HL-60 (cell line): ENCODE measurements at regions not wholly inside any gene's neighbourhood (a gene's known extent, or its start where the extent isn't known, plus 50 kb on each side); places are given as distances from the start of the nearest gene placed in this dataset.

Experiments
- CTCF ChIP-seq: IDR thresholded peaks from one replicate; pipeline ENCODE4 v1.5.1; 2011; ENCODE audit warnings: low read length, control low read depth, inconsistent platforms; ENCODE audit not compliant: insufficient read depth
- GABPA ChIP-seq: IDR thresholded peaks from 2 replicates; pipeline ENCODE4 v1.6.1; 2012; ENCODE audit warnings: low read depth
- POLR2AphosphoS5 ChIP-seq: IDR thresholded peaks from 2 replicates; pipeline ENCODE4 v1.6.1; 2012; ENCODE audit warnings: low read depth
- SPI1 ChIP-seq: IDR thresholded peaks from 2 replicates; pipeline ENCODE4 v1.6.1; 2012; ENCODE audit warnings: low read depth, mild to moderate bottlenecking, borderline replicate concordance
- TF ChIP-seq, protein P1 (sequence below): IDR thresholded peaks from 2 replicates; pipeline ENCODE4 v1.6.1; 2012; ENCODE audit warnings: low read depth; ENCODE audit not compliant: insufficient replicate concordance

DNA sequence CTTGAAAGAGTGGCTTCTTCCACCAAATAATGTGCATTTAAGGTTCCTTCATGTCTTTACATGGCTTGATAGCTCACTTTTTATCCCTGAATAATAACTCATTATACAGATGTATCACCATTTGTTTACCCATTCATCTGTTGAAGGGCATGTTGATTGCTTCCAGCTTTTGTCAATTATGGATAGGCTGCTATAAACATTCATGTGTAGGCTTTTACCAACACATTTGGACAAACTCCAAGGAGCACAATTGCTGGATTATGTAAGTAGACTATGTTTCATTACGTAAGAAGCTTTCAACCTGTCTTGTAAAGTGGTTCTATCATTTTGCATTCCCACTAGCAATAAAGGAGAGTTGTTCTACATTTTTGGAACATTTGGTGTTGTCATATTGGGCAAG is 2637.0 kb downstream of the PCDH7 start:
- TF ChIP-seq, protein P1, sequence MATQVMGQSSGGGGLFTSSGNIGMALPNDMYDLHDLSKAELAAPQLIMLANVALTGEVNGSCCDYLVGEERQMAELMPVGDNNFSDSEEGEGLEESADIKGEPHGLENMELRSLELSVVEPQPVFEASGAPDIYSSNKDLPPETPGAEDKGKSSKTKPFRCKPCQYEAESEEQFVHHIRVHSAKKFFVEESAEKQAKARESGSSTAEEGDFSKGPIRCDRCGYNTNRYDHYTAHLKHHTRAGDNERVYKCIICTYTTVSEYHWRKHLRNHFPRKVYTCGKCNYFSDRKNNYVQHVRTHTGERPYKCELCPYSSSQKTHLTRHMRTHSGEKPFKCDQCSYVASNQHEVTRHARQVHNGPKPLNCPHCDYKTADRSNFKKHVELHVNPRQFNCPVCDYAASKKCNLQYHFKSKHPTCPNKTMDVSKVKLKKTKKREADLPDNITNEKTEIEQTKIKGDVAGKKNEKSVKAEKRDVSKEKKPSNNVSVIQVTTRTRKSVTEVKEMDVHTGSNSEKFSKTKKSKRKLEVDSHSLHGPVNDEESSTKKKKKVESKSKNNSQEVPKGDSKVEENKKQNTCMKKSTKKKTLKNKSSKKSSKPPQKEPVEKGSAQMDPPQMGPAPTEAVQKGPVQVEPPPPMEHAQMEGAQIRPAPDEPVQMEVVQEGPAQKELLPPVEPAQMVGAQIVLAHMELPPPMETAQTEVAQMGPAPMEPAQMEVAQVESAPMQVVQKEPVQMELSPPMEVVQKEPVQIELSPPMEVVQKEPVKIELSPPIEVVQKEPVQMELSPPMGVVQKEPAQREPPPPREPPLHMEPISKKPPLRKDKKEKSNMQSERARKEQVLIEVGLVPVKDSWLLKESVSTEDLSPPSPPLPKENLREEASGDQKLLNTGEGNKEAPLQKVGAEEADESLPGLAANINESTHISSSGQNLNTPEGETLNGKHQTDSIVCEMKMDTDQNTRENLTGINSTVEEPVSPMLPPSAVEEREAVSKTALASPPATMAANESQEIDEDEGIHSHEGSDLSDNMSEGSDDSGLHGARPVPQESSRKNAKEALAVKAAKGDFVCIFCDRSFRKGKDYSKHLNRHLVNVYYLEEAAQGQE: no peak
- TF ChIP-seq CTCF: no peak
- no peak for TF ChIP-seq POLR2AphosphoS5
- no peak for TF ChIP-seq SPI1
- no peak for TF ChIP-seq GABPA
